Colonic mucosa (tissue), 4 donors: ENCODE measurements at regions not wholly inside any gene's neighbourhood (a gene's known extent, or its start where the extent isn't known, plus 50 kb on each side); places are given as distances from the start of the nearest gene placed in this dataset.

Source experiments
- DNase-seq: peaks from one replicate; pipeline ENCODE4 v3.0.0-alpha.2; 2020
- H3K27ac ChIP-seq: fragments of 200-600 bp; one replicate; pipeline ENCODE4 v1.8.0; 2021
- H3K27me3 ChIP-seq: fragments of 200-600 bp; one replicate; pipeline ENCODE4 v1.8.0; 2021
- H3K36me3 ChIP-seq: fragments of 200-600 bp; one replicate; pipeline ENCODE4 v1.8.0; 2021
- H3K4me1 ChIP-seq: fragments of 200-600 bp; one replicate; pipeline ENCODE4 v1.8.0; 2021; ENCODE audit warnings: mild to moderate bottlenecking
- H3K4me3 ChIP-seq: fragments of 200-600 bp; one replicate; pipeline ENCODE4 v1.8.0; 2021
- H3K9ac ChIP-seq, 2 donors: one replicate each; pipeline ENCODE4 v1.7.0; 2013; ENCODE audit warnings: control low read depth in 2 of 2, low read depth in 2 of 2, low read length in 2 of 2
- H3K9me3 ChIP-seq: fragments of 200-600 bp; one replicate; pipeline ENCODE4 v1.8.0; 2021
- CTCF ChIP-seq: fragments of 200-600 bp; IDR thresholded peaks from one replicate; pipeline ENCODE4 v1.8.0; 2022; ENCODE audit warnings: antibody characterized with exemption, mild to moderate bottlenecking
- intact Hi-C: fragments of 100-400 bp; cut with DNase I; formaldehyde crosslinking; loops from one replicate; pipeline ENCODE4 v1.14.1; 2022
- donor health status: healthy.
- donor health status: DM: no; HTN: no; CAD: no.
- donor health status: DM: no; HTN: no; CAD: no.

GRCh38 chr12:128088926-128089325, 178.0 kb upstream of the TMEM132C start:
- Histone ChIP-seq H3K27ac (no peak overlapping the region), H3K36me3 (no peaks in the 10 kb centered on the region), H3K9ac (no peak overlapping the region), H3K9me3 (no peaks in the 10 kb centered on the region), H3K4me3 (no peak overlapping the region), H3K4me1 (no peaks in the 10 kb centered on the region), H3K27me3 (no peaks in the 10 kb centered on the region)
- no peak for DNase-seq
- no peak for TF ChIP-seq CTCF
- intact Hi-C loops = no loop called here

GRCh38 chr12:128089961-128090360, 177.0 kb upstream of the TMEM132C start:
- Histone ChIP-seq H3K9me3 (no peaks in the 10 kb centered on the region), H3K9ac (no peak overlapping the region), H3K27ac (no peak overlapping the region), H3K27me3 (no peaks in the 10 kb centered on the region), H3K4me1 (no peaks in the 10 kb centered on the region), H3K4me3 (no peak overlapping the region), H3K36me3 (no peaks in the 10 kb centered on the region)
- no peak for TF ChIP-seq CTCF
- no peak for DNase-seq
- intact Hi-C loops = no loop called here

GRCh38 chr12:128091101-128091720, 175.8 kb upstream of the TMEM132C start:
- no peaks in the 10 kb centered on the region for H3K36me3 ChIP-seq
- no peak for DNase-seq
- H3K4me3 ChIP-seq = no peak overlapping the region
- no peak for TF ChIP-seq CTCF
- H3K27ac ChIP-seq = no peak overlapping the region
- intact Hi-C loops = no loop called here
- H3K4me1 ChIP-seq = no peaks in the 10 kb centered on the region
- H3K27me3 ChIP-seq = no peaks in the 10 kb centered on the region
- H3K9ac ChIP-seq = no peak overlapping the region
- H3K9me3 ChIP-seq = no peaks in the 10 kb centered on the region

- H3K27ac ChIP-seq = no peak overlapping the region
- no peaks in the 10 kb centered on the region for H3K4me1 ChIP-seq
- no peak overlapping the region for H3K9ac ChIP-seq
- H3K4me3 ChIP-seq = no peak overlapping the region
- H3K9me3 ChIP-seq = no peaks in the 10 kb centered on the region
- intact Hi-C loops = no loop called here
- no peaks in the 10 kb centered on the region for H3K36me3 ChIP-seq
- no peak for DNase-seq
- TF ChIP-seq CTCF = no peak
- H3K27me3 ChIP-seq = no peaks in the 10 kb centered on the region
These were observed 175.0 kb upstream of the TMEM132C start for GRCh38 chr12:128091951-128092382.

GRCh38 chr12:128098730-128099129, 168.2 kb upstream of the TMEM132C start:
- Histone ChIP-seq H3K4me3 (no peak overlapping the region), H3K4me1 (no peaks in the 10 kb centered on the region), H3K9me3 (no peaks in the 10 kb centered on the region), H3K27ac (no peak overlapping the region), H3K27me3 (no peaks in the 10 kb centered on the region), H3K36me3 (no peaks in the 10 kb centered on the region), H3K9ac (no peak overlapping the region)
- no peak for DNase-seq
- intact Hi-C loops = no loop called here
- TF ChIP-seq CTCF = no peak
